Glutamatergic neuron (in vitro differentiated cells): ENCODE measurements at regions not wholly inside any gene's neighbourhood (a gene's known extent, or its start where the extent isn't known, plus 50 kb on each side); places are given as distances from the start of the nearest gene placed in this dataset.

Experiments used
- DNase-seq: peaks from one replicate; pipeline ENCODE4 v3.0.0; 2022
- H3K27ac Mint-ChIP-seq: one replicate; pipeline ENCODE4 v1.8.0; 2020; ENCODE audit warnings: mild to moderate bottlenecking, mixed read lengths, inconsistent platforms; ENCODE audit not compliant: unreplicated experiment
- H3K27me3 Mint-ChIP-seq: one replicate; pipeline ENCODE4 v1.8.0; 2020; ENCODE audit warnings: mild to moderate bottlenecking, moderate library complexity, mixed read lengths, inconsistent platforms; ENCODE audit not compliant: unreplicated experiment
- H3K36me3 Mint-ChIP-seq: one replicate; pipeline ENCODE4 v1.8.0; 2020; ENCODE audit warnings: mild to moderate bottlenecking, mixed read lengths, inconsistent platforms; ENCODE audit not compliant: unreplicated experiment
- H3K4me1 Mint-ChIP-seq: one replicate; pipeline ENCODE4 v1.8.0; 2020; ENCODE audit warnings: mild to moderate bottlenecking, low read depth, mixed read lengths, inconsistent platforms; ENCODE audit not compliant: unreplicated experiment
- H3K4me3 Mint-ChIP-seq: one replicate; pipeline ENCODE4 v1.8.0; 2020; ENCODE audit warnings: mild to moderate bottlenecking, mixed read lengths, inconsistent platforms; ENCODE audit not compliant: unreplicated experiment
- H3K9me3 Mint-ChIP-seq: one replicate; pipeline ENCODE4 v1.8.0; 2020; ENCODE audit warnings: mild to moderate bottlenecking, moderate library complexity, mixed read lengths, inconsistent platforms; ENCODE audit not compliant: unreplicated experiment
- CTCF ChIP-seq: fragments of 200-600 bp; sonication (generic); IDR thresholded peaks from one replicate; pipeline ENCODE4 v1.5.0; 2021; ENCODE audit not compliant: partially characterized antibody, unreplicated experiment

- no peaks in the 10 kb centered on the region for H3K9me3 Mint-ChIP-seq
- H3K27me3 Mint-ChIP-seq, result no peaks in the 10 kb centered on the region
- H3K4me1 Mint-ChIP-seq, result no peaks in the 10 kb centered on the region
- H3K27ac Mint-ChIP-seq, result no peak overlapping the region
- peaks cover 4% of the 10 kb centered on the region for H3K36me3 Mint-ChIP-seq
- no peak for DNase-seq
- no peak for TF ChIP-seq CTCF
- no peak overlapping the region for H3K4me3 Mint-ChIP-seq
These were observed 1101.4 kb downstream of the PCDH9 start for GRCh38 chr13:66128692-66129269.

- TF ChIP-seq CTCF, result no peak
- no peaks in the 10 kb centered on the region for H3K27me3 Mint-ChIP-seq
- no peak overlapping the region for H3K27ac Mint-ChIP-seq
- no peak for DNase-seq
- H3K9me3 Mint-ChIP-seq, result no peaks in the 10 kb centered on the region
- no peaks in the 10 kb centered on the region for H3K4me1 Mint-ChIP-seq
- H3K36me3 Mint-ChIP-seq, result peaks cover 4% of the 10 kb centered on the region
- H3K4me3 Mint-ChIP-seq, result no peak overlapping the region
These were observed 1101.9 kb downstream of the PCDH9 start for GRCh38 chr13:66128201-66128600.

- Mint-ChIP-seq H3K36me3 (no peaks in the 10 kb centered on the region), H3K4me1 (peaks cover 11% of the 10 kb centered on the region), H3K4me3 (no peak overlapping the region), H3K9me3 (no peaks in the 10 kb centered on the region), H3K27me3 (no peaks in the 10 kb centered on the region), H3K27ac (no peak overlapping the region)
- no peak for DNase-seq
- TF ChIP-seq CTCF, result no peak
These were observed 1112.6 kb downstream of the PCDH9 start for GRCh38 chr13:66117563-66117962.

GRCh38 chr13:66113882-66114526 lies 1116.1 kb downstream of the PCDH9 start:
- Mint-ChIP-seq H3K9me3 (peaks cover 2% of the 10 kb centered on the region), H3K27me3 (no peaks in the 10 kb centered on the region), H3K4me1 (peaks cover 24% of the 10 kb centered on the region), H3K36me3 (no peaks in the 10 kb centered on the region), H3K4me3 (no peak overlapping the region), H3K27ac (no peak overlapping the region)
- TF ChIP-seq CTCF, result no peak
- DNase-seq, result no peak

- Mint-ChIP-seq H3K4me3 (peak overlapping the region; percentile 56), H3K4me1 (peaks cover 24% of the 10 kb centered on the region), H3K27me3 (no peaks in the 10 kb centered on the region), H3K27ac (peak overlapping the region; percentile 88), H3K36me3 (no peaks in the 10 kb centered on the region), H3K9me3 (peaks cover 2% of the 10 kb centered on the region)
- peak; percentile 27 for TF ChIP-seq CTCF
- peak; percentile 40 for DNase-seq
These were observed 1118.5 kb downstream of the PCDH9 start for GRCh38 chr13:66111628-66112027.
